NCI-H1694 treated with DMSO at 0.1 percent for 48 hours (cell line): ENCODE measurements at regions not wholly inside any gene's neighbourhood (a gene's known extent, or its start where the extent isn't known, plus 50 kb on each side); places are given as distances from the start of the nearest gene placed in this dataset.
"Not testable (repeated sequence)": the region's sequence is repeated elsewhere in the genome, so short reads cannot be mapped to it uniquely, and the experiment has no call there.

Experiments
- DNase-seq: peaks from one replicate; lab custom pipeline; 2025; lab: John Stamatoyannopoulos, UW

GRCh38 chrX:51151734-51152133 is 180.9 kb upstream of the NUDT10 start:
- DNase-seq: no peak

- DNase-seq: no peak
Measured at GRCh38 chrX:51155157-51155556, 177.5 kb upstream of the NUDT10 start.

- no peak for DNase-seq
Measured at GRCh38 chrX:51155566-51155965, 177.1 kb upstream of the NUDT10 start.

- no peak for DNase-seq
Measured at GRCh38 chrX:51158231-51158630, 174.4 kb upstream of the NUDT10 start.

- DNase-seq: not testable (repeated sequence)
Measured at GRCh38 chrX:51159378-51159777, 173.2 kb upstream of the NUDT10 start.

- DNase-seq: no peak
Measured at GRCh38 chrX:51163730-51164129, 168.9 kb upstream of the NUDT10 start.

- DNase-seq: not testable (repeated sequence)
Measured at GRCh38 chrX:51178356-51178900, 154.2 kb upstream of the NUDT10 start.

- not testable (repeated sequence) for DNase-seq
Measured at GRCh38 chrX:51179805-51180204, 152.8 kb upstream of the NUDT10 start.

GRCh38 chrX:51182545-51182944 is 150.1 kb upstream of the NUDT10 start:
- no peak for DNase-seq

- DNase-seq: no peak
Measured at GRCh38 chrX:51192104-51192503, 140.5 kb upstream of the NUDT10 start.

GRCh38 chrX:51215266-51215665 is 117.4 kb upstream of the NUDT10 start:
- no peak for DNase-seq

- DNase-seq: no peak
Measured at GRCh38 chrX:51215856-51216255, 116.8 kb upstream of the NUDT10 start.

- no peak for DNase-seq
Measured at GRCh38 chrX:51242212-51242611, 90.4 kb upstream of the NUDT10 start.

- no peak for DNase-seq
Measured at GRCh38 chrX:51257490-51257889, 75.1 kb upstream of the NUDT10 start.

- not testable (repeated sequence) for DNase-seq
Measured at GRCh38 chrX:51262271-51262670, 70.4 kb upstream of the NUDT10 start.

GRCh38 chrX:51272638-51273037 is 60.0 kb upstream of the NUDT10 start:
- DNase-seq: no peak

- no peak for DNase-seq
Measured at GRCh38 chrX:51281758-51282318, 50.8 kb upstream of the NUDT10 start.
